Thyroid gland (tissue), 4 donors: ENCODE measurements at regions not wholly inside any gene's neighbourhood (a gene's known extent, or its start where the extent isn't known, plus 50 kb on each side); places are given as distances from the start of the nearest gene placed in this dataset.

ENCODE experiments used
- CTCF ChIP-seq, 6 experiments: fragments of 200-600 bp in 3 of 6; fragments of 450-650 bp in 3 of 6; sonication (generic) in 3 of 6; IDR thresholded peaks; one replicate each; pipeline ENCODE4 v1.5.1; 2016 to 2019; ENCODE audit warnings: antibody characterized with exemption in 6 of 6, mild to moderate bottlenecking in 2 of 6, inconsistent platforms in 1 of 6, moderate library complexity in 1 of 6
- POLR2A ChIP-seq, 2 donors: fragments of 450-650 bp; IDR thresholded peaks; one replicate each; pipeline ENCODE4 v1.6.1; 2017; ENCODE audit warnings: antibody characterized with exemption in 2 of 2, mild to moderate bottlenecking in 2 of 2, moderate library complexity in 1 of 2

DNA sequence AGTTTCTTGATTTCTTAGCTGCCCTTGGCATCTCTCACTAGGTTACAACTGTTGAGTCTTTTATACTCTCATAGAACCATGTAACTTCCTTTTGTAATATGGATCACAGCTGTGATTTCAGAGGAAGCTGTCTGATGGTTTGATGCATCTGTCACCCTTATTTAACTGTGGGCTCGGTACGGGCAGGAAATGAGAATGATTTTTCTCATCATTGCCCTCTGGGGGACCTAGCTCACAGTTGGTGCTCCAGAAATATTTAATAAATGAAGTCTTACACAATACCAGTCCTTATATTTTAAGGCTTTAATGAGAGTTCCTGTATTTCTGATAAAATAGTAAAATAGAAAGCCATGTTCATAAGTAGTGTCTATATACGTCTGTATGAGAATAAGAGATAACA, 151.2 kb downstream of the EBLN2 start:
- no peak for TF ChIP-seq POLR2A (IDR thresholded peaks at IDR 0.05)
- TF ChIP-seq CTCF (IDR thresholded peaks at IDR 0.05), result no peak
